Spleen (tissue), 11 donors: ENCODE measurements at regions not wholly inside any gene's neighbourhood (a gene's known extent, or its start where the extent isn't known, plus 50 kb on each side); places are given as distances from the start of the nearest gene placed in this dataset.

Source experiments
- DNase-seq: peaks from one replicate; pipeline ENCODE4 v3.0.0-alpha.2; 2020
- H3K27ac ChIP-seq, 8 donors: fragments of 200-600 bp; sonication (generic) in 7 of 8; 1 replicate in 4 of 8; 2 replicates in 4 of 8; pipeline versions ENCODE4 v1.5.0 to v1.8.0; 2016 to 2021; ENCODE audit warnings: inconsistent platforms in 4 of 8, mild to moderate bottlenecking in 4 of 8, moderate library complexity in 1 of 8
- H3K27me3 ChIP-seq, 7 donors: fragments of 200-600 bp; sonication (generic) in 6 of 7; replicated peaks in 1 of 7; 1 replicate in 4 of 7; 2 replicates in 3 of 7; pipeline versions ENCODE4 v1.5.0 to v1.8.0; 2016 to 2021; ENCODE audit warnings: inconsistent platforms in 3 of 7, mild to moderate bottlenecking in 1 of 7
- H3K36me3 ChIP-seq, 6 donors: fragments of 200-600 bp; sonication (generic) in 5 of 6; 1 replicate in 4 of 6; 2 replicates in 2 of 6; pipeline versions ENCODE4 v1.5.0 to v1.8.0; 2016 to 2021; ENCODE audit warnings: inconsistent platforms in 2 of 6
- H3K4me1 ChIP-seq, 6 donors: fragments of 200-600 bp; sonication (generic) in 5 of 6; 1 replicate in 3 of 6; 2 replicates in 3 of 6; pipeline versions ENCODE4 v1.5.0 to v1.8.0; 2016 to 2021; ENCODE audit warnings: inconsistent platforms in 3 of 6
- H3K4me3 ChIP-seq, 8 donors: fragments of 200-600 bp; sonication (generic) in 7 of 8; 1 replicate in 4 of 8; 2 replicates in 4 of 8; pipeline versions ENCODE4 v1.5.0 to v1.8.0; 2016 to 2021; ENCODE audit warnings: inconsistent platforms in 4 of 8, mild to moderate bottlenecking in 4 of 8, moderate library complexity in 2 of 8
- H3K9me3 ChIP-seq, 8 donors: fragments of 200-600 bp; sonication (generic) in 7 of 8; 1 replicate in 4 of 8; 2 replicates in 4 of 8; pipeline versions ENCODE4 v1.5.0 to v1.8.0; 2016 to 2021; ENCODE audit warnings: inconsistent platforms in 4 of 8
- POLR2A ChIP-seq, 3 donors: fragments of 450-650 bp; IDR thresholded peaks; one replicate each; pipeline ENCODE4 v1.5.1; 2017; ENCODE audit warnings: antibody characterized with exemption in 3 of 3, mild to moderate bottlenecking in 1 of 3
- POLR2AphosphoS5 ChIP-seq, 3 donors: sonication (generic); formaldehyde crosslinking; IDR thresholded peaks; one replicate each; pipeline ENCODE4 v1.5.1; 2017; ENCODE audit warnings: antibody characterized with exemption in 3 of 3
- WGBS, 5 donors: extraction: QIAGEN DNeasy Blood & Tissue Kit in 3 of 5; methylation state at CpG; one replicate each; pipeline versions ENCODE4 v1.1.5 to v1.1.7; 2013 to 2018; 5-methylcytosine and 5-hydroxymethylcytosine counted together
- intact Hi-C: fragments of 100-400 bp; cut with DNase I; formaldehyde crosslinking; loops from one replicate; pipeline ENCODE4 v1.15.0; 2023; ENCODE audit warnings: low total_unique reads
- TF ChIP-seq, protein P1 (sequence below), 11 experiments: fragments of 200-600 bp in 7 of 11; fragments of 450-650 bp in 4 of 11; sonication (generic) in 4 of 11; IDR thresholded peaks in 8 of 11; conservative IDR thresholded peaks in 3 of 11; 1 replicate in 7 of 11; 2 replicates in 4 of 11; pipeline versions ENCODE4 v1.4.0 to v1.8.0; 2016 to 2021; ENCODE audit warnings: antibody characterized with exemption in 11 of 11, inconsistent platforms in 4 of 11, mild to moderate bottlenecking in 1 of 11
- donor health status: healthy with polysubstance abuse.
- donor health status: DM: no; HTN: no; CAD: no; lungs with moderate emphysema.
- donor health status: DM: no; HTN: no; CAD: no.
- donor health status: Bipolar disorder and iron deficiency.
- donor health status: healthy.
- donor health status: DM: no; HTN: no; CAD: no.
- donor health status: DM: yes; HTN: yes; CAD: no.

GRCh38 chr2:198776616-198777406 lies 680.9 kb downstream of the SATB2 start:
- intact Hi-C loops, result no loop called here
- WGBS, 5 donors, result 75 to 85% (median 76%) methylated on average over 6 of the region's 6 CpGs
- H3K4me1 ChIP-seq, result no peaks in the 10 kb centered on the region
- H3K4me3 ChIP-seq, result no peak overlapping the region
- no peaks in the 10 kb centered on the region for H3K27me3 ChIP-seq
- H3K27ac ChIP-seq, result no peak overlapping the region
- H3K36me3 ChIP-seq, result no peaks in the 10 kb centered on the region
- TF ChIP-seq POLR2A (IDR thresholded peaks at IDR 0.05), result no peak
- TF ChIP-seq, protein P1, sequence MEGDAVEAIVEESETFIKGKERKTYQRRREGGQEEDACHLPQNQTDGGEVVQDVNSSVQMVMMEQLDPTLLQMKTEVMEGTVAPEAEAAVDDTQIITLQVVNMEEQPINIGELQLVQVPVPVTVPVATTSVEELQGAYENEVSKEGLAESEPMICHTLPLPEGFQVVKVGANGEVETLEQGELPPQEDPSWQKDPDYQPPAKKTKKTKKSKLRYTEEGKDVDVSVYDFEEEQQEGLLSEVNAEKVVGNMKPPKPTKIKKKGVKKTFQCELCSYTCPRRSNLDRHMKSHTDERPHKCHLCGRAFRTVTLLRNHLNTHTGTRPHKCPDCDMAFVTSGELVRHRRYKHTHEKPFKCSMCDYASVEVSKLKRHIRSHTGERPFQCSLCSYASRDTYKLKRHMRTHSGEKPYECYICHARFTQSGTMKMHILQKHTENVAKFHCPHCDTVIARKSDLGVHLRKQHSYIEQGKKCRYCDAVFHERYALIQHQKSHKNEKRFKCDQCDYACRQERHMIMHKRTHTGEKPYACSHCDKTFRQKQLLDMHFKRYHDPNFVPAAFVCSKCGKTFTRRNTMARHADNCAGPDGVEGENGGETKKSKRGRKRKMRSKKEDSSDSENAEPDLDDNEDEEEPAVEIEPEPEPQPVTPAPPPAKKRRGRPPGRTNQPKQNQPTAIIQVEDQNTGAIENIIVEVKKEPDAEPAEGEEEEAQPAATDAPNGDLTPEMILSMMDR (IDR thresholded peaks at IDR 0.05 in 8 of 11, conservative IDR thresholded peaks at IDR 0.05 in 3 of 11), result no peak
- no peak for DNase-seq
- H3K9me3 ChIP-seq, result no peaks in the 10 kb centered on the region

- DNase-seq, result no peak
- Histone ChIP-seq H3K4me1 (no peaks in the 10 kb centered on the region), H3K9me3 (no peaks in the 10 kb centered on the region), H3K4me3 (no peak overlapping the region), H3K36me3 (no peaks in the 10 kb centered on the region), H3K27ac (no peak overlapping the region), H3K27me3 (no peaks in the 10 kb centered on the region)
- TF ChIP-seq POLR2A (IDR thresholded peaks at IDR 0.05), result no peak
- TF ChIP-seq, protein P1 (IDR thresholded peaks at IDR 0.05 in 8 of 11, conservative IDR thresholded peaks at IDR 0.05 in 3 of 11), result no peak
- TF ChIP-seq POLR2AphosphoS5 (IDR thresholded peaks at IDR 0.05), result no peak
- 54 to 77% (median 66%) methylated on average over 5 of the region's 5 CpGs for WGBS, 5 donors
- intact Hi-C loops, result no loop called here
Measured at GRCh38 chr2:198775737-198776136, 682.0 kb downstream of the SATB2 start.

GRCh38 chr2:198774576-198774975 lies 683.2 kb downstream of the SATB2 start:
- Histone ChIP-seq H3K36me3 (no peaks in the 10 kb centered on the region), H3K27me3 (no peaks in the 10 kb centered on the region), H3K27ac (no peak overlapping the region), H3K4me3 (no peak overlapping the region), H3K9me3 (no peaks in the 10 kb centered on the region), H3K4me1 (no peaks in the 10 kb centered on the region)
- intact Hi-C loops, result no loop called here
- 60 to 69% (median 66%) methylated on average over 2 of the region's 2 CpGs for WGBS, 5 donors
- DNase-seq, result no peak
- TF ChIP-seq, protein P1 (IDR thresholded peaks at IDR 0.05 in 8 of 11, conservative IDR thresholded peaks at IDR 0.05 in 3 of 11), result no peak
- no peak for TF ChIP-seq POLR2A (IDR thresholded peaks at IDR 0.05)

DNA sequence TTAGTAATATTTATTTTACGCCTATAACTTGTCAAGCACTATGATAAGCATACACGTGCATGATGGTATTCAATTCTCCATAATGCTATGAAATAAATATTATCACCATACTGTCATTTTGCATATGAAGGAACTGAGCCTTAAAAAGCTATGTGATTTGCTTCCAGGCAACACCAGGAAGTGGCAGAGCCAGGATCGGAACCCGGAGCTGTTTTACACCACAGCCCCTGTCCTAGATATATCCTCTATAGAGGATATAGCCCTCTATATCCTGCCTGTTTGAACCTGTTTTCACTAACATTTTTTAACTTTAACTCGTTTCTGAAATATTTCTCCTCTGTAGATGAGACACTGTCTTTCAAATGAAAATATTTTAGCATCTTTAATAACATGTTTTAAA lies 690.0 kb downstream of the SATB2 start:
- H3K4me3 ChIP-seq, result no peak overlapping the region
- intact Hi-C loops, result no loop called here
- H3K36me3 ChIP-seq, result no peaks in the 10 kb centered on the region
- DNase-seq, result no peak
- H3K9me3 ChIP-seq, result no peaks in the 10 kb centered on the region
- H3K27me3 ChIP-seq, result no peaks in the 10 kb centered on the region
- TF ChIP-seq POLR2AphosphoS5 (IDR thresholded peaks at IDR 0.05) (no peak), POLR2A (IDR thresholded peaks at IDR 0.05) (no peak)
- TF ChIP-seq, protein P1 (IDR thresholded peaks at IDR 0.05 in 8 of 11, conservative IDR thresholded peaks at IDR 0.05 in 3 of 11), result no peak
- WGBS, 5 donors, result 79 to 90% (median 82%) methylated on average over 5 of the region's 5 CpGs
- H3K4me1 ChIP-seq, result no peaks in the 10 kb centered on the region
- no peak overlapping the region for H3K27ac ChIP-seq
